IMR-90 (cell line): ENCODE measurements at regions not wholly inside any gene's neighbourhood (a gene's known extent, or its start where the extent isn't known, plus 50 kb on each side); places are given as distances from the start of the nearest gene placed in this dataset.

Experiments used
- ATAC-seq: fragments of 200-7000 bp; cut with Tn5 transposase; 2 replicates; pipeline ENCODE4 v1.9.1; 2020; ENCODE audit warnings: low read depth, mild to moderate bottlenecking, moderate library complexity
- BruUV-seq: library from RNA; stranded (reverse); fragments of 400-500 nt; replicated peaks from 2 replicates; lab custom pipeline; 2021; lab: Mats Ljungman, UMichigan
- CTCF ChIA-PET: fragments of 300-600 bp; formaldehyde crosslinking; extraction: SDS; loops from one replicate; lab custom pipeline; 2021; ENCODE audit warnings: antibody characterized with exemption; lab: Yijun Ruan, JAX
- POLR2A ChIA-PET: fragments of 300-600 bp; sonication (Branson Sonifier 250); formaldehyde crosslinking; loops from one replicate; lab custom pipeline; 2022; ENCODE audit warnings: antibody characterized with exemption; ENCODE audit not compliant: unreplicated experiment; lab: Charles Lee
- DNase-seq: peaks from one replicate; pipeline ENCODE4 v3.0.0; 2013
- H2AFZ ChIP-seq: replicated peaks from 2 replicates; pipeline ENCODE3; 2013; ENCODE audit warnings: low read length, mild to moderate bottlenecking; ENCODE audit not compliant: poor library complexity
- H2AK5ac ChIP-seq: 2 replicates; pipeline ENCODE4 v1.6.1; 2013; ENCODE audit warnings: low read depth, low read length, inconsistent platforms
- H2AK9ac ChIP-seq: replicated peaks from 2 replicates; pipeline ENCODE3; 2013; ENCODE audit warnings: mild to moderate bottlenecking, low read depth, low read length, moderate library complexity; ENCODE audit not compliant: poor library complexity
- H2BK120ac ChIP-seq: 2 replicates; pipeline ENCODE4 v1.6.1; 2013; ENCODE audit warnings: low read depth, low read length, inconsistent platforms
- H2BK15ac ChIP-seq: 3 replicates; pipeline ENCODE4 v1.6.1; 2013; ENCODE audit warnings: low read depth, low read length, inconsistent platforms
- H2BK20ac ChIP-seq: 2 replicates; pipeline ENCODE4 v1.6.1; 2013; ENCODE audit warnings: low read depth, mild to moderate bottlenecking, inconsistent platforms, low read length, moderate library complexity
- H2BK5ac ChIP-seq: 2 replicates; pipeline ENCODE4 v1.6.1; 2013; ENCODE audit warnings: mild to moderate bottlenecking, low read depth, low read length, inconsistent platforms; ENCODE audit not compliant: poor library complexity, severe bottlenecking
- H3K14ac ChIP-seq: replicated peaks from 2 replicates; pipeline ENCODE4 v1.6.1; 2013; ENCODE audit warnings: low read depth, low read length, inconsistent platforms
- H3K18ac ChIP-seq: 2 replicates; pipeline ENCODE4 v1.6.1; 2013; ENCODE audit warnings: low read depth, low read length, control low read depth
- H3K23ac ChIP-seq: 2 replicates; pipeline ENCODE4 v1.6.1; 2013; ENCODE audit warnings: low read depth, low read length, inconsistent platforms
- H3K27ac ChIP-seq: 2 replicates; pipeline ENCODE4 v1.5.1; 2013; ENCODE audit warnings: mild to moderate bottlenecking, control low read depth, low read length; ENCODE audit not compliant: insufficient read depth
- H3K27me3 ChIP-seq: 2 replicates; pipeline ENCODE4 v1.6.1; 2013; ENCODE audit warnings: low read length; ENCODE audit not compliant: control insufficient read depth, insufficient read depth
- H3K36me3 ChIP-seq: 2 replicates; pipeline ENCODE4 v1.6.1; 2013; ENCODE audit warnings: low read length, mixed read lengths; ENCODE audit not compliant: control insufficient read depth, insufficient read depth
- H3K4ac ChIP-seq: 2 replicates; pipeline ENCODE4 v1.6.1; 2013; ENCODE audit warnings: low read depth, low read length, inconsistent platforms
- H3K4me1 ChIP-seq: 2 replicates; pipeline ENCODE4 v1.6.1; 2013; ENCODE audit warnings: low read length, mixed read lengths; ENCODE audit not compliant: control insufficient read depth, insufficient read depth
- H3K4me2 ChIP-seq: 2 replicates; pipeline ENCODE4 v1.6.1; 2013; ENCODE audit warnings: low read depth, mild to moderate bottlenecking, control low read depth, low read length, moderate library complexity
- H3K4me3 ChIP-seq: 2 replicates; pipeline ENCODE4 v1.5.1; 2013; ENCODE audit warnings: low read depth, mild to moderate bottlenecking, control low read depth, low read length, moderate library complexity; ENCODE audit not compliant: insufficient read depth
- H3K56ac ChIP-seq: 2 replicates; pipeline ENCODE4 v1.6.1; 2013; ENCODE audit warnings: low read length, inconsistent platforms; ENCODE audit not compliant: insufficient read depth; ENCODE audit errors: extremely low read depth
- H3K79me1 ChIP-seq, 2 experiments: 2 replicates each; pipeline ENCODE4 v1.6.1; 2013; ENCODE audit warnings: low read length in 2 of 2, inconsistent platforms in 1 of 2, low read depth in 1 of 2
- H3K9ac ChIP-seq: 2 replicates; pipeline ENCODE4 v1.6.1; 2013; ENCODE audit warnings: low read depth, low read length, control low read depth
- H3K9me1 ChIP-seq: 2 replicates; pipeline ENCODE4 v1.6.1; 2013; ENCODE audit warnings: low read length, inconsistent platforms; ENCODE audit not compliant: insufficient read depth
- H3K9me3 ChIP-seq: 2 replicates; pipeline ENCODE4 v1.6.1; 2013; ENCODE audit warnings: low read length; ENCODE audit not compliant: control insufficient read depth, insufficient read depth
- H4K20me1 ChIP-seq: 2 replicates; pipeline ENCODE4 v1.6.1; 2013; ENCODE audit warnings: low read length, inconsistent platforms; ENCODE audit not compliant: insufficient read depth
- H4K5ac ChIP-seq: 2 replicates; pipeline ENCODE4 v1.6.1; 2013; ENCODE audit warnings: mild to moderate bottlenecking, low read depth, low read length, control low read depth
- H4K8ac ChIP-seq, 2 experiments: 2 replicates each; pipeline ENCODE4 v1.6.1; 2013; ENCODE audit warnings: low read depth in 2 of 2, low read length in 2 of 2, control low read depth in 1 of 2, inconsistent platforms in 1 of 2
- H4K91ac ChIP-seq: 2 replicates; pipeline ENCODE4 v1.6.1; 2013; ENCODE audit warnings: low read depth, low read length, inconsistent platforms; ENCODE audit not compliant: insufficient read depth
- CEBPB ChIP-seq: IDR thresholded peaks from 2 replicates; pipeline ENCODE4 v1.6.1; 2012; ENCODE audit warnings: low read depth, low read length, improper control_type of control experiment
- USF2 ChIP-seq: fragments of 150-350 bp; IDR thresholded peaks from 2 replicates; pipeline ENCODE4 v1.6.1; 2017; ENCODE audit warnings: mild to moderate bottlenecking, antibody characterized with exemption, low read length, low read depth
- WGBS, 2 experiments: methylation state at CpG; one replicate each; pipeline versions ENCODE4 v1.1.5 to v1.1.7; 2013; ENCODE audit warnings: missing lambda C conversion rate in 2 of 2; ENCODE audit not compliant: insufficient read length in 1 of 2; ENCODE audit errors: extremely low coverage in 2 of 2; 5-methylcytosine and 5-hydroxymethylcytosine counted together
- dilution Hi-C: fragments of 300-500 bp; cut with HindIII; formaldehyde crosslinking; loops from one replicate; pipeline ENCODE4 v1.14.3; 2018; ENCODE audit warnings: low sequenced_read_pairs; ENCODE audit not compliant: unreplicated experiment
- in situ Hi-C: fragments of 300-500 bp; cut with MboI; formaldehyde crosslinking; loops from 3 replicates; pipeline ENCODE4 v1.14.3; 2019; ENCODE audit warnings: low sequenced_read_pairs, inconsistent platforms, mixed read lengths
- intact Hi-C: fragments of 100-400 bp; cut with micrococcal nuclease; formaldehyde crosslinking; loops from 2 replicates; pipeline ENCODE4 v1.10.0; 2022

- Histone ChIP-seq H2BK120ac (no peak overlapping the region), H3K9me3 (no peaks in the 10 kb centered on the region), H3K36me3 (no peaks in the 10 kb centered on the region), H2BK5ac (no peak overlapping the region), H3K18ac (no peak overlapping the region), H3K14ac (no peak overlapping the region), H3K9ac (no peak overlapping the region), H4K20me1 (no peaks in the 10 kb centered on the region), H3K27ac (no peak overlapping the region), H2BK20ac (no peak overlapping the region), H4K91ac (no peak overlapping the region), H3K79me1 (no peaks in the 10 kb centered on the region), H3K27me3 (no peaks in the 10 kb centered on the region), H4K8ac (no peak overlapping the region), H3K23ac (no peak overlapping the region), H2AK5ac (no peak overlapping the region), H2BK15ac (no peak overlapping the region), H4K5ac (no peak overlapping the region), H3K4ac (no peak overlapping the region), H3K9me1 (no peaks in the 10 kb centered on the region), H2AK9ac (no peak overlapping the region), H3K4me3 (no peak overlapping the region), H2AFZ (no peak overlapping the region), H3K56ac (no peak overlapping the region), H3K4me1 (no peaks in the 10 kb centered on the region), H3K4me2 (no peak overlapping the region)
- ChIA-PET CTCF (interaction anchor here (0.6 kb wide), 1 partner anchor 48 kb away, joined by 3 read pairs; no protein-coding TSS in a partner anchor), POLR2A (no interaction called here)
- in situ Hi-C loops (no loop called here), intact Hi-C loops (no loop called here), dilution Hi-C loops (no loop called here)
- no peak for TF ChIP-seq USF2
- 0 out of 2 replicates have a peak, but pooled peaks have one; percentile 14 for TF ChIP-seq CEBPB
- no peak for ATAC-seq
- WGBS, 2 experiments = no CpG with 5 or more reads among the region's 1 CpG
- BruUV-seq = no TSS peak
- DNase-seq = no peak
Measured at GRCh38 chr3:74000725-74001124, 376.0 kb upstream of the PDZRN3 start.
